ENCODE measurements at regions not wholly inside any gene's neighbourhood (a gene's known extent, or its start where the extent isn't known, plus 50 kb on each side); places are given as distances from the start of the nearest gene placed in this dataset.

DNA sequence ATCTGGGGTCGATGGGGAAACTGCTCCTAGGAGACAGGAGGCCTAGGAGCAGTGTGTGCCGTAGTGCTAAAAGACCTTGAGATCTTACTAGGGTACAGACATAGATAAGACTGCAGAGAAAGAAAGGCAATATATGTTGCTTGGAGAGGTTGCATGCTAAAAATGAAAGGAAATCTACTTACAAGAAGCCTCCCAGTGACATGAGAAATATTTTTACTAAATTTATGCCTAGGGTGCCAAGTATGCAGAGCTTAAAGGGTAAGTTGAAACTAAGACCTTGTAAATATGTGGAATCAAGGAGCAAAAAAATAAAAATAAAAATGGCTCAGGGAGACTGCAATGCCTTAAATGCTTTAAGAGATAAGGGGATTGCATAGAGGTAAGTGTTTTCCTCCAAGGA lies 74.8 kb downstream of the PDE6H start:
- TF ChIP-seq POLR2AphosphoS5 (IDR thresholded peaks at IDR 0.05): no peak
- no peak for TF ChIP-seq CTCF (IDR thresholded peaks at IDR 0.05)
- no peak for TF ChIP-seq POLR2A (IDR thresholded peaks at IDR 0.05)

All from transverse colon (tissue), 4 donors.